SK-N-SH (cell line): ENCODE measurements at regions not wholly inside any gene's neighbourhood (a gene's known extent, or its start where the extent isn't known, plus 50 kb on each side); places are given as distances from the start of the nearest gene placed in this dataset.

Source experiments
- CTCF ChIA-PET: fragments of 300-600, 350-600 bp; formaldehyde crosslinking; extraction: SDS; loops from one replicate; lab custom pipeline; 2021; lab: Yijun Ruan, JAX
- POLR2A ChIA-PET: fragments of 350-600 bp; sonication (Branson Sonifier 250); formaldehyde crosslinking; extraction: SDS; loops from one replicate; lab custom pipeline; 2020; ENCODE audit warnings: antibody characterized with exemption, inconsistent platforms; lab: Yijun Ruan, JAX
- DNase-seq: peaks from one replicate; pipeline ENCODE4 v3.0.0; 2012
- H2AFZ ChIP-seq: fragments of 200-600 bp; sonication (generic); 2 replicates; pipeline ENCODE4 v1.8.1; 2016; ENCODE audit warnings: antibody characterized with exemption, mild to moderate bottlenecking, low read depth
- H3F3A ChIP-seq: fragments of 200-600 bp; sonication (generic); replicated peaks from 2 replicates; pipeline ENCODE3; 2016; ENCODE audit warnings: antibody characterized with exemption, mild to moderate bottlenecking; ENCODE audit not compliant: insufficient read depth
- H3K27ac ChIP-seq, 2 experiments: fragments of 200-500 bp in 1 of 2; fragments of 200-600 bp in 1 of 2; sonication (Bioruptor generic) in 1 of 2; sonication (generic), shearing (Covaris generic) in 1 of 2; 2 replicates each; pipeline versions ENCODE4 v1.5.1 to v1.6.1; 2014 to 2016; ENCODE audit warnings: low read depth in 2 of 2, inconsistent platforms in 1 of 2, low read length in 1 of 2, mild to moderate bottlenecking in 1 of 2, mixed read lengths in 1 of 2
- H3K27me3 ChIP-seq: fragments of 200-600 bp; sonication (generic), shearing (Covaris generic); 2 replicates; pipeline ENCODE4 v1.6.1; 2016; ENCODE audit warnings: mixed run types; ENCODE audit not compliant: insufficient read depth
- H3K36me3 ChIP-seq, 2 experiments: fragments of 200-500 bp in 1 of 2; fragments of 200-600 bp in 1 of 2; sonication (Bioruptor generic) in 1 of 2; sonication (generic) in 1 of 2; replicated peaks in 1 of 2; 2 replicates each; pipeline versions ENCODE3 to v1.5.1; 2014 to 2016; ENCODE audit warnings: low read length in 1 of 2, mild to moderate bottlenecking in 1 of 2; ENCODE audit not compliant: insufficient read depth in 2 of 2, control insufficient read depth in 1 of 2
- H3K4me1 ChIP-seq, 2 experiments: fragments of 200-500 bp in 1 of 2; fragments of 200-600 bp in 1 of 2; sonication (Bioruptor generic) in 1 of 2; sonication (generic), shearing (Covaris generic) in 1 of 2; 2 replicates each; pipeline versions ENCODE4 v1.5.1 to v1.6.1; 2014 to 2016; ENCODE audit warnings: low read depth in 1 of 2, low read length in 1 of 2, mixed run types in 1 of 2; ENCODE audit not compliant: insufficient read depth in 2 of 2, control insufficient read depth in 1 of 2
- H3K4me2 ChIP-seq: fragments of 200-600 bp; sonication (generic), shearing (Covaris generic); 2 replicates; pipeline ENCODE4 v1.6.1; 2017; ENCODE audit warnings: mixed run types
- H3K4me3 ChIP-seq, 2 experiments: fragments of 200-500 bp in 1 of 2; fragments of 200-600 bp in 1 of 2; sonication (Bioruptor generic) in 1 of 2; sonication (generic), shearing (Covaris generic) in 1 of 2; 2 replicates each; pipeline versions ENCODE4 v1.5.1 to v1.8.1; 2014 to 2016; ENCODE audit warnings: low read depth in 2 of 2, inconsistent platforms in 1 of 2, low read length in 1 of 2, mild to moderate bottlenecking in 1 of 2, mixed read lengths in 1 of 2, moderate library complexity in 1 of 2
- H3K79me2 ChIP-seq: fragments of 200-600 bp; sonication (generic); 2 replicates; pipeline ENCODE4 v1.8.1; 2017; ENCODE audit warnings: mild to moderate bottlenecking; ENCODE audit not compliant: insufficient read depth
- H3K9ac ChIP-seq: fragments of 200-600 bp; sonication (generic); 2 replicates; pipeline ENCODE4 v1.6.1; 2017; ENCODE audit warnings: mixed run types
- H3K9me2 ChIP-seq: fragments of 200-600 bp; sonication (generic); 2 replicates; pipeline ENCODE4 v1.6.1; 2017; ENCODE audit warnings: mixed run types
- H3K9me3 ChIP-seq: fragments of 200-600 bp; sonication (generic); 2 replicates; pipeline ENCODE4 v1.6.1; 2017; ENCODE audit warnings: mixed run types, mild to moderate bottlenecking, moderate library complexity
- H4K20me1 ChIP-seq: fragments of 200-600 bp; sonication (generic); 2 replicates; pipeline ENCODE4 v1.6.1; 2017; ENCODE audit warnings: mild to moderate bottlenecking, mixed run types; ENCODE audit not compliant: insufficient read depth
- ELF1 ChIP-seq: IDR thresholded peaks from 2 replicates; pipeline ENCODE4 v1.4.0; 2012
- EP300 ChIP-seq, 2 experiments: IDR thresholded peaks; 2 replicates each; pipeline versions ENCODE4 v1.4.0 to v1.6.1; 2012; ENCODE audit warnings: borderline replicate concordance in 1 of 2, low read depth in 1 of 2, low read length in 1 of 2
- FOXM1 ChIP-seq: IDR thresholded peaks from 2 replicates; pipeline ENCODE4 v1.4.0; 2012; ENCODE audit warnings: low read depth, mild to moderate bottlenecking
- GATA2 ChIP-seq: sonication (generic); formaldehyde crosslinking; IDR thresholded peaks from 2 replicates; pipeline ENCODE4 v1.5.0; 2020; ENCODE audit warnings: mild to moderate bottlenecking, missing genetic modification reagents
- MXI1 ChIP-seq: IDR thresholded peaks from 2 replicates; pipeline ENCODE4 v1.6.1; 2012; ENCODE audit warnings: mild to moderate bottlenecking, low read depth, low read length, improper control_type of control experiment
- NRF1 ChIP-seq: IDR thresholded peaks from 2 replicates; pipeline ENCODE4 v1.6.1; 2012; ENCODE audit warnings: low read depth, mild to moderate bottlenecking, low read length
- POLR2AphosphoS5 ChIP-seq: IDR thresholded peaks from 2 replicates; pipeline ENCODE4 v1.6.1; 2012; ENCODE audit warnings: low read depth, low read length
- RAD21 ChIP-seq: IDR thresholded peaks from 2 replicates; pipeline ENCODE4 v1.6.1; 2012; ENCODE audit warnings: mild to moderate bottlenecking, low read length
- RCOR1 ChIP-seq: fragments of 150-350 bp; IDR thresholded peaks from 2 replicates; pipeline ENCODE4 v1.6.1; 2017; ENCODE audit warnings: antibody characterized with exemption, low read length
- SIN3A ChIP-seq: IDR thresholded peaks from 2 replicates; pipeline ENCODE4 v1.6.1; 2012; ENCODE audit warnings: low read depth, mild to moderate bottlenecking, low read length, moderate library complexity, borderline replicate concordance
- TAF1 ChIP-seq: IDR thresholded peaks from 2 replicates; pipeline ENCODE4 v1.6.1; 2012; ENCODE audit warnings: low read depth, mild to moderate bottlenecking, low read length, moderate library complexity, borderline replicate concordance
- TCF12 ChIP-seq: IDR thresholded peaks from 2 replicates; pipeline ENCODE4 v1.4.0; 2012
- YY1 ChIP-seq: IDR thresholded peaks from 2 replicates; pipeline ENCODE4 v1.4.0; 2012; ENCODE audit warnings: low read depth, mild to moderate bottlenecking
- WGBS: methylation state at CpG from one replicate; pipeline ENCODE4 v1.1.6; 2017; ENCODE audit warnings: low lambda C conversion rate; 5-methylcytosine and 5-hydroxymethylcytosine counted together
- TF ChIP-seq, protein P1 (sequence below): fragments of 200-600 bp; sonication (generic); IDR thresholded peaks from 2 replicates; pipeline ENCODE4 v1.6.1; 2017; ENCODE audit warnings: antibody characterized with exemption, mild to moderate bottlenecking, moderate library complexity
- TF ChIP-seq, protein P2 (sequence below): IDR thresholded peaks from 2 replicates; pipeline ENCODE4 v1.4.0; 2012; ENCODE audit warnings: low read depth
- TF ChIP-seq, protein P3 (sequence below): IDR thresholded peaks from 2 replicates; pipeline ENCODE4; 2012
- TF ChIP-seq, protein P4 (sequence below): IDR thresholded peaks from 2 replicates; pipeline ENCODE4 v1.4.0; 2012; ENCODE audit warnings: low read depth, borderline replicate concordance
- TF ChIP-seq, protein P5 (sequence below): fragments of 150-350 bp; IDR thresholded peaks from 2 replicates; pipeline ENCODE4 v1.6.1; 2016; ENCODE audit warnings: mild to moderate bottlenecking, low read depth, low read length
- TF ChIP-seq, protein P6 (sequence below): IDR thresholded peaks from 2 replicates; pipeline ENCODE4 v1.6.1; 2012; ENCODE audit warnings: mild to moderate bottlenecking, low read depth, low read length, moderate library complexity

DNA sequence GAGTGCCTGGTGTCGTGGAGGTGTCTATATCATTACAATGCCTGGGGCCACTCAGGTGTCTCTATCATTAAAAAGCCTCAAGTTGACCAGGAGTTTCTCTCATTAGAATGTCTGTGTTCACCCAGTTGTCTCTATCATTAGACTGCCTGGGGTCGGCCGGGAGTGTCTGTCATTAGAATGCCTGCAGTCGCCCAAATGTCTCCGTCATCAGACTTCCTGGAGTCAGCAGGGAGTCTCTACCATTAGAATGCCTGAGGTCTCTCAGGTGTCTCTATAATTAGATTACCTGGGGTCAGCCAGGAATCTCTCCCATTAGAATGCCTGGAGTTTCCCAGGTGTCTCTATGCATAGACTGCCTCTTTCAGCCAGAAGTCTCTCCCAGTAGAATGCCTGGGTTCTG is 1477.6 kb downstream of the UQCRFS1 start:
- peaks cover 3 to 14% of the 10 kb centered on the region in 2 experiments for H3K36me3 ChIP-seq
- no peaks in the 10 kb centered on the region for H3K9me2 ChIP-seq
- DNase-seq: no peak
- H3K4me3 ChIP-seq: no peak overlapping the region
- no peak overlapping the region for H2AFZ ChIP-seq
- no peaks in the 10 kb centered on the region for H3F3A ChIP-seq
- no peak for TF ChIP-seq YY1
- no peak for TF ChIP-seq GATA2 (CRISPR knock-in tag)
- TF ChIP-seq, protein P1, sequence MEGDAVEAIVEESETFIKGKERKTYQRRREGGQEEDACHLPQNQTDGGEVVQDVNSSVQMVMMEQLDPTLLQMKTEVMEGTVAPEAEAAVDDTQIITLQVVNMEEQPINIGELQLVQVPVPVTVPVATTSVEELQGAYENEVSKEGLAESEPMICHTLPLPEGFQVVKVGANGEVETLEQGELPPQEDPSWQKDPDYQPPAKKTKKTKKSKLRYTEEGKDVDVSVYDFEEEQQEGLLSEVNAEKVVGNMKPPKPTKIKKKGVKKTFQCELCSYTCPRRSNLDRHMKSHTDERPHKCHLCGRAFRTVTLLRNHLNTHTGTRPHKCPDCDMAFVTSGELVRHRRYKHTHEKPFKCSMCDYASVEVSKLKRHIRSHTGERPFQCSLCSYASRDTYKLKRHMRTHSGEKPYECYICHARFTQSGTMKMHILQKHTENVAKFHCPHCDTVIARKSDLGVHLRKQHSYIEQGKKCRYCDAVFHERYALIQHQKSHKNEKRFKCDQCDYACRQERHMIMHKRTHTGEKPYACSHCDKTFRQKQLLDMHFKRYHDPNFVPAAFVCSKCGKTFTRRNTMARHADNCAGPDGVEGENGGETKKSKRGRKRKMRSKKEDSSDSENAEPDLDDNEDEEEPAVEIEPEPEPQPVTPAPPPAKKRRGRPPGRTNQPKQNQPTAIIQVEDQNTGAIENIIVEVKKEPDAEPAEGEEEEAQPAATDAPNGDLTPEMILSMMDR: no peak
- TF ChIP-seq, protein P2, sequence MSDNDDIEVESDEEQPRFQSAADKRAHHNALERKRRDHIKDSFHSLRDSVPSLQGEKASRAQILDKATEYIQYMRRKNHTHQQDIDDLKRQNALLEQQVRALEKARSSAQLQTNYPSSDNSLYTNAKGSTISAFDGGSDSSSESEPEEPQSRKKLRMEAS: no peak
- no peak for TF ChIP-seq ELF1
- no peak for TF ChIP-seq TAF1
- no peak for TF ChIP-seq MXI1
- no peak for TF ChIP-seq EP300 (IDR thresholded peaks at IDR 0.05; ENCODE audit: borderline replicate concordance in 1 of 2, low read depth in 1 of 2, low read length in 1 of 2)
- no peak for TF ChIP-seq POLR2AphosphoS5
- no peak for TF ChIP-seq RCOR1
- TF ChIP-seq RAD21: no peak
- TF ChIP-seq, protein P3, sequence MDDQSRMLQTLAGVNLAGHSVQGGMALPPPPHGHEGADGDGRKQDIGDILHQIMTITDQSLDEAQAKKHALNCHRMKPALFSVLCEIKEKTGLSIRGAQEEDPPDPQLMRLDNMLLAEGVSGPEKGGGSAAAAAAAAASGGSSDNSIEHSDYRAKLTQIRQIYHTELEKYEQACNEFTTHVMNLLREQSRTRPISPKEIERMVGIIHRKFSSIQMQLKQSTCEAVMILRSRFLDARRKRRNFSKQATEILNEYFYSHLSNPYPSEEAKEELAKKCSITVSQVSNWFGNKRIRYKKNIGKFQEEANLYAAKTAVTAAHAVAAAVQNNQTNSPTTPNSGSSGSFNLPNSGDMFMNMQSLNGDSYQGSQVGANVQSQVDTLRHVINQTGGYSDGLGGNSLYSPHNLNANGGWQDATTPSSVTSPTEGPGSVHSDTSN: no peak
- TF ChIP-seq, protein P4, sequence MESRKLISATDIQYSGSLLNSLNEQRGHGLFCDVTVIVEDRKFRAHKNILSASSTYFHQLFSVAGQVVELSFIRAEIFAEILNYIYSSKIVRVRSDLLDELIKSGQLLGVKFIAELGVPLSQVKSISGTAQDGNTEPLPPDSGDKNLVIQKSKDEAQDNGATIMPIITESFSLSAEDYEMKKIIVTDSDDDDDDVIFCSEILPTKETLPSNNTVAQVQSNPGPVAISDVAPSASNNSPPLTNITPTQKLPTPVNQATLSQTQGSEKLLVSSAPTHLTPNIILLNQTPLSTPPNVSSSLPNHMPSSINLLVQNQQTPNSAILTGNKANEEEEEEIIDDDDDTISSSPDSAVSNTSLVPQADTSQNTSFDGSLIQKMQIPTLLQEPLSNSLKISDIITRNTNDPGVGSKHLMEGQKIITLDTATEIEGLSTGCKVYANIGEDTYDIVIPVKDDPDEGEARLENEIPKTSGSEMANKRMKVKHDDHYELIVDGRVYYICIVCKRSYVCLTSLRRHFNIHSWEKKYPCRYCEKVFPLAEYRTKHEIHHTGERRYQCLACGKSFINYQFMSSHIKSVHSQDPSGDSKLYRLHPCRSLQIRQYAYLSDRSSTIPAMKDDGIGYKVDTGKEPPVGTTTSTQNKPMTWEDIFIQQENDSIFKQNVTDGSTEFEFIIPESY: no peak
- TF ChIP-seq SIN3A: no peak
- no peak for TF ChIP-seq FOXM1
- TF ChIP-seq NRF1: no peak
- TF ChIP-seq TCF12: no peak
- TF ChIP-seq, protein P5, sequence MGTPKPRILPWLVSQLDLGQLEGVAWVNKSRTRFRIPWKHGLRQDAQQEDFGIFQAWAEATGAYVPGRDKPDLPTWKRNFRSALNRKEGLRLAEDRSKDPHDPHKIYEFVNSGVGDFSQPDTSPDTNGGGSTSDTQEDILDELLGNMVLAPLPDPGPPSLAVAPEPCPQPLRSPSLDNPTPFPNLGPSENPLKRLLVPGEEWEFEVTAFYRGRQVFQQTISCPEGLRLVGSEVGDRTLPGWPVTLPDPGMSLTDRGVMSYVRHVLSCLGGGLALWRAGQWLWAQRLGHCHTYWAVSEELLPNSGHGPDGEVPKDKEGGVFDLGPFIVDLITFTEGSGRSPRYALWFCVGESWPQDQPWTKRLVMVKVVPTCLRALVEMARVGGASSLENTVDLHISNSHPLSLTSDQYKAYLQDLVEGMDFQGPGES: no peak
- TF ChIP-seq, protein P6, sequence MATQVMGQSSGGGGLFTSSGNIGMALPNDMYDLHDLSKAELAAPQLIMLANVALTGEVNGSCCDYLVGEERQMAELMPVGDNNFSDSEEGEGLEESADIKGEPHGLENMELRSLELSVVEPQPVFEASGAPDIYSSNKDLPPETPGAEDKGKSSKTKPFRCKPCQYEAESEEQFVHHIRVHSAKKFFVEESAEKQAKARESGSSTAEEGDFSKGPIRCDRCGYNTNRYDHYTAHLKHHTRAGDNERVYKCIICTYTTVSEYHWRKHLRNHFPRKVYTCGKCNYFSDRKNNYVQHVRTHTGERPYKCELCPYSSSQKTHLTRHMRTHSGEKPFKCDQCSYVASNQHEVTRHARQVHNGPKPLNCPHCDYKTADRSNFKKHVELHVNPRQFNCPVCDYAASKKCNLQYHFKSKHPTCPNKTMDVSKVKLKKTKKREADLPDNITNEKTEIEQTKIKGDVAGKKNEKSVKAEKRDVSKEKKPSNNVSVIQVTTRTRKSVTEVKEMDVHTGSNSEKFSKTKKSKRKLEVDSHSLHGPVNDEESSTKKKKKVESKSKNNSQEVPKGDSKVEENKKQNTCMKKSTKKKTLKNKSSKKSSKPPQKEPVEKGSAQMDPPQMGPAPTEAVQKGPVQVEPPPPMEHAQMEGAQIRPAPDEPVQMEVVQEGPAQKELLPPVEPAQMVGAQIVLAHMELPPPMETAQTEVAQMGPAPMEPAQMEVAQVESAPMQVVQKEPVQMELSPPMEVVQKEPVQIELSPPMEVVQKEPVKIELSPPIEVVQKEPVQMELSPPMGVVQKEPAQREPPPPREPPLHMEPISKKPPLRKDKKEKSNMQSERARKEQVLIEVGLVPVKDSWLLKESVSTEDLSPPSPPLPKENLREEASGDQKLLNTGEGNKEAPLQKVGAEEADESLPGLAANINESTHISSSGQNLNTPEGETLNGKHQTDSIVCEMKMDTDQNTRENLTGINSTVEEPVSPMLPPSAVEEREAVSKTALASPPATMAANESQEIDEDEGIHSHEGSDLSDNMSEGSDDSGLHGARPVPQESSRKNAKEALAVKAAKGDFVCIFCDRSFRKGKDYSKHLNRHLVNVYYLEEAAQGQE: no peak
- no peaks in the 10 kb centered on the region for H3K27me3 ChIP-seq
- H3K79me2 ChIP-seq: no peaks in the 10 kb centered on the region
- H3K4me2 ChIP-seq: no peak overlapping the region
- CTCF ChIA-PET: no interaction called here
- 89% methylated on average over 5 of the region's 5 CpGs for WGBS
- H3K27ac ChIP-seq: no peak overlapping the region
- H4K20me1 ChIP-seq: no peaks in the 10 kb centered on the region
- no peaks in the 10 kb centered on the region for H3K4me1 ChIP-seq
- H3K9ac ChIP-seq: no peak overlapping the region
- POLR2A ChIA-PET: no interaction called here
- H3K9me3 ChIP-seq: peaks cover under 1% of the 10 kb centered on the region; the same call in 1 of the 2 replicates
